MG63 (cell line): ENCODE measurements at regions not wholly inside any gene's neighbourhood (a gene's known extent, or its start where the extent isn't known, plus 50 kb on each side); places are given as distances from the start of the nearest gene placed in this dataset.

ENCODE experiments used
- DNase-seq: peaks from one replicate; pipeline ENCODE4 v3.0.0-alpha.2; 2020
- H3K27me3 ChIP-seq: fragments of 250-450 bp; sonication (Bioruptor Pico); 2 replicates; pipeline ENCODE4 v1.5.1; 2020; ENCODE audit warnings: mild to moderate bottlenecking, moderate library complexity
- H3K36me3 ChIP-seq: fragments of 250-450 bp; sonication (Bioruptor Pico); 2 replicates; pipeline ENCODE4 v1.5.1; 2020; ENCODE audit warnings: mild to moderate bottlenecking, moderate library complexity
- H3K4me3 ChIP-seq: fragments of 250-450 bp; sonication (Bioruptor Pico); 2 replicates; pipeline ENCODE4 v1.5.1; 2020; ENCODE audit warnings: mild to moderate bottlenecking, moderate library complexity
- H3K9me3 ChIP-seq: fragments of 250-450 bp; sonication (Bioruptor Pico); 2 replicates; pipeline ENCODE4 v1.5.1; 2020; ENCODE audit warnings: mild to moderate bottlenecking, moderate library complexity

GRCh38 chr5:2047341-2047927 is 164.7 kb upstream of the IRX4 start:
- Histone ChIP-seq H3K9me3 (peaks cover 4% of the 10 kb centered on the region), H3K27me3 (no peaks in the 10 kb centered on the region; the same call in 1 of the 2 replicates), H3K4me3 (no peak overlapping the region), H3K36me3 (no peaks in the 10 kb centered on the region)
- DNase-seq, result no peak

- Histone ChIP-seq H3K36me3 (no peaks in the 10 kb centered on the region), H3K9me3 (peaks cover 4% of the 10 kb centered on the region), H3K4me3 (no peak overlapping the region), H3K27me3 (no peaks in the 10 kb centered on the region; the same call in 1 of the 2 replicates)
- DNase-seq, result no peak
Observed at GRCh38 chr5:2044041-2044440, 161.3 kb upstream of the IRX4 start.

DNA sequence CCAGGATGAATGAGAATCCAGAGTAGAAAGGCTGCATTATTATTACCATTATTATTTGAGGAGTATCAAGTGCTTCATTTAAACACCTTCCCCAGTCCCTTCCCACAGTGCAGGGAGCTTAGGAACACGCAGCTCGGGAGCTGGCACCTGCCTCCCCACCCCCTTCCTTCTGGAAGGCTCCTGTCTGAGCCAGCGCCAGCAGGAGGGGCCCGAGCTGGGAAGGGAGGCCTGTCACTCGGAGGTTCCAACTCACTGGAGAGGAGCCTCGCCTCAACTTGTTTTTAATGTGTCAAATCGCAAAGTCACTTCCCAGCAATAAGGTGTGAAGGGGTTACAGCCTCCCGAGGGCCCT is 156.4 kb upstream of the IRX4 start:
- Histone ChIP-seq H3K9me3 (no peaks in the 10 kb centered on the region), H3K4me3 (no peak overlapping the region), H3K36me3 (no peaks in the 10 kb centered on the region), H3K27me3 (no peaks in the 10 kb centered on the region)
- DNase-seq, result no peak

DNA sequence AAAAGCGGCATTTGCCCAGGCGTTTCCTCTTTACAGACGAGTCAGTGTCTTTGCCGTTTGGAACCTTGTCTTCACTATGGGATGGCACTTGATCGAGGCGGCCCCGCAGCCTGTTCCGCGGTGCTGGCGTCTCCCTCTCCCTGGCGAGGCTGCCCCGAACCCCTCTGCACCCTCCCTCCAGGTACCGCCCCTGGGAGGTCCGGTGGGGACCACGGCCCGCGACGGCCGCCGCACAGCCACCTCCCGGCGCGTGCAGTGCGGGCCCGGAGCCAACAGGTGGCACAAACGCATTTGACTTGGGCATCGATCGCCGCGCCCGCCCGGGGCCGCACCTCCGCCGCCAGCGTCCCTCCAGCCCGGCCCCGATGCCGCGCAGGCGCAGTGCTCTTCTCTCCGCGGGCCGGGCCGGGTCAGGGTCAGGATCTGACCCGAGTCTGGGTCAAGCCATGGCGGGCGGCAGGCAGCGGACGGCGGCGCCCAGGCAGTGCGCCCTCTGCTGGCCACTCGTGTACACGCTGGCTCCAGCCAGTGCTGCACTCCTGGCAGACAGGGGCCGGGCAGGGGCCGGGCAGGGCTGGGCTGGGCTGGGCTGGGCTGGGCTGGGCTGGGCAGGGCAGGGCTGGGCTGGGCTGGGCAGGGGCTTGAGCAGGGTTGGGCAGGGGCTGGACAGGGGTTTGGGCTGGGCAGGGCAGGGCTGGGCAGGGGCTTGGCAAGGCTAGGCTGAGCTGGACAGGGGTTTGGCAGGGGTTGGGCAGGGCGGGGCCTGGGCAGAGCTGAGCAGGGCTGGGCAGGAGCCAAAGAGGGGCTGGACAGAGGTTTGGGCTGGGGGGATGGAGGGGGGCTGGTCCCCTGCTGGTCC is 155.8 kb upstream of the IRX4 start:
- peak; percentile 90 for DNase-seq
- Histone ChIP-seq H3K9me3 (no peaks in the 10 kb centered on the region), H3K36me3 (no peaks in the 10 kb centered on the region), H3K4me3 (peak overlapping the region; percentile 52), H3K27me3 (no peaks in the 10 kb centered on the region)

DNA sequence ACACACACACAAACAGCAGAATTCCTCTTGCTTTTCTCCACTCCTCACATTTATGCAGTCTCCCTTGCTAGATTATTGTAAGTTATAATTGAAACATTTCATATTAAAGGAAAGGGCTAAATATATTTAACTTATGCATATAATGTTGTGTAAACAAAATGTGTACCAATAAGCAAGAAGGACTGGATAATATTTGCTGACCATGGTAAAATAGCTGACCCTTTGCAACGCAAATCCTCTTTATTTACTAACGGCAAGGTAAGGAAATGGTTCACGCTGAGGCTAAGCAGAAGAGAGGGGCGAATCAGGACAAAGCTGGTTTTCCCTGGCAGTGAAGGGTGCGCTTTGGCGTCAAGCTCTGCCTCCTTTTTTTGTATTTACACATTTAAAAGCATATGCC is 154.2 kb upstream of the IRX4 start:
- Histone ChIP-seq H3K27me3 (no peaks in the 10 kb centered on the region), H3K36me3 (no peaks in the 10 kb centered on the region)

GRCh38 chr5:2032432-2032831 is 149.7 kb upstream of the IRX4 start:
- H3K27me3 ChIP-seq, result no peaks in the 10 kb centered on the region
- no peak for DNase-seq
- peaks cover 5% of the 10 kb centered on the region; the same call in 1 of the 2 replicates for H3K9me3 ChIP-seq
- no peaks in the 10 kb centered on the region for H3K36me3 ChIP-seq
- no peak overlapping the region for H3K4me3 ChIP-seq

More for the DNA sequence above, 154.2 kb upstream of the IRX4 start:
- no peak for DNase-seq
- Histone ChIP-seq H3K4me3 (no peak overlapping the region), H3K9me3 (no peaks in the 10 kb centered on the region)

GRCh38 chr5:2031581-2031980 is 148.9 kb upstream of the IRX4 start:
- DNase-seq, result no peak
- Histone ChIP-seq H3K36me3 (no peaks in the 10 kb centered on the region), H3K27me3 (no peaks in the 10 kb centered on the region), H3K9me3 (peaks cover 5% of the 10 kb centered on the region; the same call in 1 of the 2 replicates), H3K4me3 (no peak overlapping the region)

GRCh38 chr5:2030131-2030530 is 147.4 kb upstream of the IRX4 start:
- Histone ChIP-seq H3K36me3 (no peaks in the 10 kb centered on the region), H3K9me3 (peaks cover 5% of the 10 kb centered on the region; the same call in 1 of the 2 replicates), H3K27me3 (no peaks in the 10 kb centered on the region), H3K4me3 (no peak overlapping the region)
- DNase-seq, result no peak

- DNase-seq, result peak; percentile 47
- Histone ChIP-seq H3K4me3 (no peak overlapping the region), H3K36me3 (no peaks in the 10 kb centered on the region), H3K27me3 (no peaks in the 10 kb centered on the region), H3K9me3 (peaks cover 5% of the 10 kb centered on the region; the same call in 1 of the 2 replicates)
Observed at GRCh38 chr5:2029206-2029605, 146.5 kb upstream of the IRX4 start.

- H3K36me3 ChIP-seq, result no peaks in the 10 kb centered on the region
- H3K4me3 ChIP-seq, result no peak overlapping the region
- H3K27me3 ChIP-seq, result no peaks in the 10 kb centered on the region
- DNase-seq, result no peak
- peaks cover 12% of the 10 kb centered on the region; the same call in 1 of the 2 replicates for H3K9me3 ChIP-seq
Observed at GRCh38 chr5:2027790-2028189, 145.1 kb upstream of the IRX4 start.

GRCh38 chr5:2024986-2025721 is 142.4 kb upstream of the IRX4 start:
- DNase-seq, result no peak
- Histone ChIP-seq H3K4me3 (no peak overlapping the region), H3K27me3 (no peaks in the 10 kb centered on the region), H3K9me3 (peaks cover 12% of the 10 kb centered on the region; the same call in 1 of the 2 replicates), H3K36me3 (no peaks in the 10 kb centered on the region)

DNA sequence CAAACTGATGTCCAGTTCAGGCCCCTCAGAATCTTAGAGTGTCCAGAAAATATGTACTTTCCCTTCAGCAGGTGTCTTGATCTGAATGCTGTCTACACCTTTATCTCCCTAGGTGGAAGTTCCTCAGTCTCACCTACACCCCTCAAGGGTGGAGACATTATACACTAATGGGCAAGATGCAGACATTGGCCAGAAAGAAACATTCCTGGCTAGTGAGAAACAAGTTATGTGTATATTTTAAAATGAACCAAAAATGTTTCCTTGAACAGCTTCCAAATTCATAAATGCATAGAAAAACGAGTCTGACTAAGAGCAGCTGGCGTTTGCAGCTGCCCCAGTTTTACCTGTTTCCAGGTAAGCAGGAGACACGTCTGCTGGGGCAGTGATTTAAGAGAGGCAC is 140.5 kb upstream of the IRX4 start:
- DNase-seq, result no peak
- no peak overlapping the region for H3K4me3 ChIP-seq
- H3K9me3 ChIP-seq, result peaks cover 8% of the 10 kb centered on the region; the same call in 1 of the 2 replicates
- no peaks in the 10 kb centered on the region for H3K36me3 ChIP-seq
- no peaks in the 10 kb centered on the region for H3K27me3 ChIP-seq

- no peak for DNase-seq
- Histone ChIP-seq H3K27me3 (no peaks in the 10 kb centered on the region), H3K36me3 (no peaks in the 10 kb centered on the region), H3K9me3 (peaks cover 8% of the 10 kb centered on the region; the same call in 1 of the 2 replicates), H3K4me3 (no peak overlapping the region)
Observed at GRCh38 chr5:2022436-2022835, 139.7 kb upstream of the IRX4 start.

- no peaks in the 10 kb centered on the region for H3K36me3 ChIP-seq
- peaks cover 8% of the 10 kb centered on the region; the same call in 1 of the 2 replicates for H3K9me3 ChIP-seq
- no peak for DNase-seq
- no peak overlapping the region for H3K4me3 ChIP-seq
- H3K27me3 ChIP-seq, result no peaks in the 10 kb centered on the region
Observed at GRCh38 chr5:2021484-2022176, 138.9 kb upstream of the IRX4 start.

GRCh38 chr5:2020730-2021129 is 138.0 kb upstream of the IRX4 start:
- H3K9me3 ChIP-seq, result peaks cover 8% of the 10 kb centered on the region; the same call in 1 of the 2 replicates
- H3K4me3 ChIP-seq, result no peak overlapping the region
- H3K36me3 ChIP-seq, result no peaks in the 10 kb centered on the region
- no peak for DNase-seq
- no peaks in the 10 kb centered on the region for H3K27me3 ChIP-seq

- Histone ChIP-seq H3K27me3 (no peaks in the 10 kb centered on the region), H3K9me3 (peaks cover 8% of the 10 kb centered on the region; the same call in 1 of the 2 replicates), H3K4me3 (no peak overlapping the region), H3K36me3 (no peaks in the 10 kb centered on the region)
- DNase-seq, result no peak
Observed at GRCh38 chr5:2019716-2020115, 137.0 kb upstream of the IRX4 start.

DNA sequence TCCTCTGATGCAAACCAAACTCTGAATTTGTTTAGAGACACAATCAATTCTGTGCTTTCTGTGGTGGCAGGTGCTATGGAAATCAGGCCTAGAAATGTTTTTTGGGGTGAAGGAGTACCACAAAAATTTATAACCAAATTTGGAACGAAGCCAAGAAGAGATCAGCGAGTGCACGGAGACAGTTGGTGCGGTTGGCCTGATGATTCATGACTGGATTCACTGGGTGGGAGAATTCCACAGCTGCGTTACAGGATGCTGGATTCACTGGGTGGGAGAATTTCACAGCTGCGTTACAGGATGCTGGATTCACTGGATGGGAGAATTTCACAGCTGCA is 135.6 kb upstream of the IRX4 start:
- Histone ChIP-seq H3K9me3 (peaks cover 1% of the 10 kb centered on the region; the same call in 1 of the 2 replicates), H3K36me3 (no peaks in the 10 kb centered on the region), H3K4me3 (no peak overlapping the region), H3K27me3 (no peaks in the 10 kb centered on the region)
- no peak for DNase-seq
